ENCODE measurements at regions not wholly inside any gene's neighbourhood (a gene's known extent, or its start where the extent isn't known, plus 50 kb on each side); places are given as distances from the start of the nearest gene placed in this dataset.
A peak's percentile ranks its signal among the peaks of the same experiment; 100 is the strongest.

DNA sequence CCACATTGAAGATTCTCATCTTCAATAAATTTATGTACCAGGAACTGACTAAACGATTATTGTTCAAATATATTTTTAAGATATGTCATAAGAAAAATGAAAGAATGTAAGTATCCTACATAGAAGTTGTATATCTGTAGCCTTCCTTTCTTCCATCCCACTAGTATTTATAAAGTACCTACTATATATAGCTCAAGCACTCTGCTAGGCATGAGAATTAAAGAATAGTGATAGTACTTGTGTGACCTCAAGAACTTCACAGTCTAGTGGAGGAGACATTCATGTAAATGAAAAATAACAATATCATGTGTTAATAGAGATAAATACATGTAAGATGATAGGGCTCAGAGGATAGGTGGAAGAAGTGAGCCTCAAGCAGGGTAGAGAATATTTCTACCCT lies 201.0 kb upstream of the HMHB1 start:
- no peaks in the 10 kb centered on the region for H3K27me3 ChIP-seq
- WGBS, 2 donors (ENCODE audit: low coverage in 1 of 2) = 84 to 100% methylated on average over 1 of the region's 1 CpG
- H3K36me3 ChIP-seq = no peaks in the 10 kb centered on the region
- no peaks in the 10 kb centered on the region for H3K4me1 ChIP-seq
- H3K9me3 ChIP-seq = peaks cover 0 to 10% (median 0%) of the 10 kb centered on the region in 3 donors
- H3K4me3 ChIP-seq = no peak overlapping the region
- ATAC-seq = no peak
- no peak overlapping the region for H3K27ac ChIP-seq
- TF ChIP-seq, protein P1, sequence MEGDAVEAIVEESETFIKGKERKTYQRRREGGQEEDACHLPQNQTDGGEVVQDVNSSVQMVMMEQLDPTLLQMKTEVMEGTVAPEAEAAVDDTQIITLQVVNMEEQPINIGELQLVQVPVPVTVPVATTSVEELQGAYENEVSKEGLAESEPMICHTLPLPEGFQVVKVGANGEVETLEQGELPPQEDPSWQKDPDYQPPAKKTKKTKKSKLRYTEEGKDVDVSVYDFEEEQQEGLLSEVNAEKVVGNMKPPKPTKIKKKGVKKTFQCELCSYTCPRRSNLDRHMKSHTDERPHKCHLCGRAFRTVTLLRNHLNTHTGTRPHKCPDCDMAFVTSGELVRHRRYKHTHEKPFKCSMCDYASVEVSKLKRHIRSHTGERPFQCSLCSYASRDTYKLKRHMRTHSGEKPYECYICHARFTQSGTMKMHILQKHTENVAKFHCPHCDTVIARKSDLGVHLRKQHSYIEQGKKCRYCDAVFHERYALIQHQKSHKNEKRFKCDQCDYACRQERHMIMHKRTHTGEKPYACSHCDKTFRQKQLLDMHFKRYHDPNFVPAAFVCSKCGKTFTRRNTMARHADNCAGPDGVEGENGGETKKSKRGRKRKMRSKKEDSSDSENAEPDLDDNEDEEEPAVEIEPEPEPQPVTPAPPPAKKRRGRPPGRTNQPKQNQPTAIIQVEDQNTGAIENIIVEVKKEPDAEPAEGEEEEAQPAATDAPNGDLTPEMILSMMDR (IDR thresholded peaks at IDR 0.05) = no peak
- TF ChIP-seq EP300 (IDR thresholded peaks at IDR 0.05) = no peak
- TF ChIP-seq POLR2AphosphoS5 (IDR thresholded peaks at IDR 0.05) = no peak
- no peak for TF ChIP-seq POLR2A (IDR thresholded peaks at IDR 0.05)

DNA sequence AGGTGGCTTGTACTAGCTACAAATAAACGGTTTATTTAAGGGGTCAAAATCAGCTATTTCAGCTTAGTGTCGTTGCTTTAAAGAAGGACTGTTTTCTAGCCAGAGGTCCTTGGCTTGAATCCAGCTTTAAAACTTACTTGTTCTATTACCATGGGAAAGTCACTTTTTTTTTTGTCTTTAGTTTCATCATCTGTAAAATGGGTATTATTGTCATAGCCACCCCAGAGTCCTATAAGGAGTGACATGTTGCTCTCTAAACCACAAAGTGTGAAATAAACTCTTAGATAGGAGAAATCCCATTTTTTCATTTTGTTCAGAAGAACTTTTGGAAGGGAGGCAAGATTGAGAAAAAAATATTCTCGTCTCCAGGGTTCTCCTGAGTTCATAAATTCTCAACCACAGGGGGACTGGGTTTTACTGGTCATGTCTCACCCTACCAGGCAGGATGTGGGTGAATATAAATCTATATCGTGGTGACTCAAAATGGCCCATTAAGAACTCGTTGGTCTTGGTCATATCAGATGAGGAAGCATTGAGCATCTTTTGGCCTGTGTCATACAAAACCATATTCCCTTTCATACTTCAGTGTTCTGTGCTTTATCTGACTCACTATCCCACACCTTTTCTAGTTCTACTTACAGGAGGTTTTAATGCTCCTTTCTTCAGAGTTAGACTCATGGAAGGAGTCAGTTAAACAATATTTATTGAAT lies 202.7 kb upstream of the NR3C1 start:
- no peak for TF ChIP-seq EP300 (IDR thresholded peaks at IDR 0.05)
- TF ChIP-seq, protein P1 (IDR thresholded peaks at IDR 0.05) = no peak
- no peak for TF ChIP-seq POLR2AphosphoS5 (IDR thresholded peaks at IDR 0.05)
- TF ChIP-seq POLR2A (IDR thresholded peaks at IDR 0.05) = no peak
- Histone ChIP-seq H3K27ac (no peak overlapping the region), H3K4me1 (no peaks in the 10 kb centered on the region), H3K9me3 (peaks cover 0 to 10% (median 0%) of the 10 kb centered on the region in 3 donors), H3K36me3 (no peaks in the 10 kb centered on the region), H3K4me3 (no peak overlapping the region), H3K27me3 (no peaks in the 10 kb centered on the region)
- 64 to 68% methylated on average over 4 to 5 of the region's 5 CpGs for WGBS, 2 donors (ENCODE audit: low coverage in 1 of 2)
- ATAC-seq = no peak

DNA sequence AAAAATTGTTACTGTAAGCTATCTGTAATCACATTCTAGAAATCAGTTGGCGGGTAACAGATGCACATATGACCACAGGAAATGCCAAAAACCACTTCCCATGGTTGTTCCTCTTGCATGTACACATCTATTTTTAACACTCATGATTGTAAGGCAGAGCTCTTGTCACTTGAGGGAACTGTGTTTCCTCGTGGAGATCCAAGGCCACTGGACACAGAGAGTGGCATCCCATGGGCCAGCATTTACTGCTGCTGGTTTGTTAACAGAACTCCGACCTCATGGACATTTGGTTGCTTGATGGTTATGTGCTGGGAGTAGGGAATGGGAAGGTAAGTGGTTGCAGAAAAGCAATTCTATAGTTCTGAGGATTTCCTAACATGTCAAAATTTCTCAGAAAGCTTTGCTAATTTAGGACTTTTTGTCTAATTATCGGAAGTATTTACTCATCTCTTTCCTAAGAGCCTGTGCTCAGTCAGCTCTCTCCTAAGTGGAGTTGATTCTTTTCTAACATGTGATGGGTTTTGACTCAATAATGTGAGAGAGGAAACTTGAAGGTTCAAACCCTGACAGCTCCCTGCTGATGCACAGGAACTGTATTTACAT lies 202.0 kb upstream of the NR3C1 start:
- H3K4me3 ChIP-seq = no peak overlapping the region
- ATAC-seq = peak; percentile 19
- no peak overlapping the region for H3K27ac ChIP-seq
- TF ChIP-seq, protein P1 (IDR thresholded peaks at IDR 0.05) = no peak
- no peak for TF ChIP-seq POLR2A (IDR thresholded peaks at IDR 0.05)
- TF ChIP-seq EP300 (IDR thresholded peaks at IDR 0.05) = no peak
- peak; percentile 10 for TF ChIP-seq POLR2AphosphoS5 (IDR thresholded peaks at IDR 0.05)
- no peaks in the 10 kb centered on the region for H3K27me3 ChIP-seq
- H3K36me3 ChIP-seq = no peaks in the 10 kb centered on the region
- H3K9me3 ChIP-seq = peaks cover 0 to 10% (median 0%) of the 10 kb centered on the region in 3 donors
- 67 to 77% methylated on average over 4 of the region's 4 CpGs for WGBS, 2 donors (ENCODE audit: low coverage in 1 of 2)
- H3K4me1 ChIP-seq = peaks cover 0 to under 1% (median 0%) of the 10 kb centered on the region in 3 donors

DNA sequence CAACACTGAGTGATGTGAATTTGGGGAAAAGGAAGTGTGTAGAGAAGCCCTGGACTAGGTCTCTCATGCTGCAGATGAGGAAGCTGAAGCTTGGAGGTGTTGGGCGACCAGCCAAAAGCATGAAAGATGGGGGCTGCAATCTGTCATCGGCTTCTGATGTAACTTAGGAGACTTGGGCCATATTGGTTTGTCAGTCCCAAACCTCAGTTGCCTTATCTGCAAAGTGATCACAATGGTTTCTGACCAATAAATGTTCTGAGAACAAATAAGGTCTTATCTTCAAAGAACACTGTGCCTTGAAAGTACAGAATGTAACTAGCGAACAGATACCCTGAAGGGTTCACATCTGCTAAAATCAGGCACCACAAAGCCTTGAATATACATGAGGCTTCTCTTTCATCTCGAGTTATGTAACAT lies 198.4 kb upstream of the NR3C1 start:
- Histone ChIP-seq H3K36me3 (no peaks in the 10 kb centered on the region), H3K27me3 (no peaks in the 10 kb centered on the region), H3K27ac (peak overlapping the region in 1 of 4 donors; percentile 37), H3K4me1 (peaks cover 0 to 5% (median 0%) of the 10 kb centered on the region in 3 donors), H3K9me3 (no peaks in the 10 kb centered on the region), H3K4me3 (no peak overlapping the region)
- TF ChIP-seq, protein P1 (IDR thresholded peaks at IDR 0.05) = no peak
- no peak for TF ChIP-seq POLR2AphosphoS5 (IDR thresholded peaks at IDR 0.05)
- no peak for TF ChIP-seq POLR2A (IDR thresholded peaks at IDR 0.05)
- no peak for TF ChIP-seq EP300 (IDR thresholded peaks at IDR 0.05)
- no peak for ATAC-seq
- WGBS, 2 donors (ENCODE audit: low coverage in 1 of 2) = 84 to 89% methylated on average over 3 to 4 of the region's 4 CpGs

DNA sequence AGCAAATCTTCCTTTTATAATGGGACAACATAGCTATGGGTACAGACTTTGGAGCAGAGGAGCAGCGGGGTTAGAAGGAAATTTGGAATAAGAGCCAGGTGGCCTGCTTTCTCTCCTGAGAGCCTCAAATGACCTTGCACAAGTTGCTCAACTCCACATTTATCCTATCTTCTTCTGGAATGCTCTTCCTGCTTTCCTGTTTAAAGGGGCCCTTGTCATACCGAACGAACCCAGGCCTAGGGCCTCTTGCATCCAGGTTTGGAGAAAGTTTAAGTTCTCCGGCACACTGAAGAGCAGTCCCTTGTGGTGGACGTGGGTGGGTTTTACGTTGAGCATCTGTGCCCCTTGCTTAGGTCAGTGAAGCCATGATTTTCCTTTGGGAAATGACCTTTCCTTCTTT lies 197.9 kb upstream of the NR3C1 start:
- Histone ChIP-seq H3K4me3 (no peak overlapping the region), H3K9me3 (no peaks in the 10 kb centered on the region), H3K4me1 (peaks cover 0 to 5% (median 0%) of the 10 kb centered on the region in 3 donors), H3K36me3 (no peaks in the 10 kb centered on the region), H3K27ac (peak overlapping the region in 1 of 4 donors; percentile 37), H3K27me3 (no peaks in the 10 kb centered on the region)
- ATAC-seq = no peak
- TF ChIP-seq POLR2A (IDR thresholded peaks at IDR 0.05) (no peak), EP300 (IDR thresholded peaks at IDR 0.05) (no peak), POLR2AphosphoS5 (IDR thresholded peaks at IDR 0.05) (no peak)
- TF ChIP-seq, protein P1 (IDR thresholded peaks at IDR 0.05) = no peak
- WGBS, 2 donors (ENCODE audit: low coverage in 1 of 2) = 30 to 91% methylated on average over 1 to 6 of the region's 6 CpGs

Data from gastroesophageal sphincter (tissue), 4 donors.